ENCODE measurements at regions not wholly inside any gene's neighbourhood (a gene's known extent, or its start where the extent isn't known, plus 50 kb on each side); places are given as distances from the start of the nearest gene placed in this dataset.

GRCh38 chr6:164996838-164997237 lies 312.6 kb downstream of the C6orf118 start:
- no peak for TF ChIP-seq NFIC (IDR thresholded peaks at IDR 0.05)
- no peak for TF ChIP-seq MAX (IDR thresholded peaks at IDR 0.05)
- no peak for TF ChIP-seq ZBTB7A (IDR thresholded peaks at IDR 0.05; ENCODE audit: low read depth)
- no peak for TF ChIP-seq USF1 (IDR thresholded peaks at IDR 0.05)
- TF ChIP-seq EP300 (IDR thresholded peaks at IDR 0.05; ENCODE audit: borderline replicate concordance), result no peak
- no peak for TF ChIP-seq TCF12 (IDR thresholded peaks at IDR 0.05; ENCODE audit: low read depth)
- no peak for TF ChIP-seq TAF1 (IDR thresholded peaks at IDR 0.05; ENCODE audit: low read depth)
- TF ChIP-seq CEBPB (IDR thresholded peaks at IDR 0.05), result no peak
- TF ChIP-seq RAD21 (IDR thresholded peaks at IDR 0.05; ENCODE audit: low read depth), result no peak
- no peak for TF ChIP-seq YY1 (IDR thresholded peaks at IDR 0.05; ENCODE audit: low read depth)
- no peak for TF ChIP-seq FOXM1 (IDR thresholded peaks at IDR 0.05; ENCODE audit: borderline replicate concordance, low read depth)
- no peak for TF ChIP-seq CREB1 (IDR thresholded peaks at IDR 0.05; ENCODE audit: low read depth)

- TF ChIP-seq RAD21 (IDR thresholded peaks at IDR 0.05; ENCODE audit: low read depth), result no peak
- no peak for TF ChIP-seq CEBPB (IDR thresholded peaks at IDR 0.05)
- TF ChIP-seq USF1 (IDR thresholded peaks at IDR 0.05), result no peak
- TF ChIP-seq CREB1 (IDR thresholded peaks at IDR 0.05; ENCODE audit: low read depth), result no peak
- no peak for TF ChIP-seq REST (IDR thresholded peaks at IDR 0.05; ENCODE audit: low read depth)
- no peak for TF ChIP-seq MAX (IDR thresholded peaks at IDR 0.05)
- TF ChIP-seq EP300 (IDR thresholded peaks at IDR 0.05; ENCODE audit: borderline replicate concordance), result no peak
- no peak for TF ChIP-seq TCF12 (IDR thresholded peaks at IDR 0.05; ENCODE audit: low read depth)
- TF ChIP-seq FOXM1 (IDR thresholded peaks at IDR 0.05; ENCODE audit: borderline replicate concordance, low read depth), result no peak
- no peak for TF ChIP-seq YY1 (IDR thresholded peaks at IDR 0.05; ENCODE audit: low read depth)
- TF ChIP-seq ZBTB7A (IDR thresholded peaks at IDR 0.05; ENCODE audit: low read depth), result no peak
- no peak for TF ChIP-seq TAF1 (IDR thresholded peaks at IDR 0.05; ENCODE audit: low read depth)
- no peak for TF ChIP-seq TEAD4 (IDR thresholded peaks at IDR 0.05)
- TF ChIP-seq EGR1 (IDR thresholded peaks at IDR 0.05), result no peak
- TF ChIP-seq NFIC (IDR thresholded peaks at IDR 0.05), result no peak
Measured at GRCh38 chr6:164991573-164991972, 317.8 kb downstream of the C6orf118 start.

GRCh38 chr6:164990901-164991300 lies 318.5 kb downstream of the C6orf118 start:
- no peak for TF ChIP-seq REST (IDR thresholded peaks at IDR 0.05; ENCODE audit: low read depth)
- no peak for TF ChIP-seq TEAD4 (IDR thresholded peaks at IDR 0.05)
- TF ChIP-seq RAD21 (IDR thresholded peaks at IDR 0.05; ENCODE audit: low read depth), result no peak
- no peak for TF ChIP-seq TCF12 (IDR thresholded peaks at IDR 0.05; ENCODE audit: low read depth)
- no peak for TF ChIP-seq NFIC (IDR thresholded peaks at IDR 0.05)
- TF ChIP-seq ZBTB7A (IDR thresholded peaks at IDR 0.05; ENCODE audit: low read depth), result no peak
- TF ChIP-seq MAX (IDR thresholded peaks at IDR 0.05), result no peak
- no peak for TF ChIP-seq TAF1 (IDR thresholded peaks at IDR 0.05; ENCODE audit: low read depth)
- no peak for TF ChIP-seq CEBPB (IDR thresholded peaks at IDR 0.05)
- TF ChIP-seq FOXM1 (IDR thresholded peaks at IDR 0.05; ENCODE audit: borderline replicate concordance, low read depth), result no peak
- no peak for TF ChIP-seq EP300 (IDR thresholded peaks at IDR 0.05; ENCODE audit: borderline replicate concordance)
- no peak for TF ChIP-seq EGR1 (IDR thresholded peaks at IDR 0.05)
- no peak for TF ChIP-seq YY1 (IDR thresholded peaks at IDR 0.05; ENCODE audit: low read depth)
- TF ChIP-seq CREB1 (IDR thresholded peaks at IDR 0.05; ENCODE audit: low read depth), result no peak
- TF ChIP-seq USF1 (IDR thresholded peaks at IDR 0.05), result no peak

- TF ChIP-seq REST (IDR thresholded peaks at IDR 0.05; ENCODE audit: low read depth) (no peak), NFIC (IDR thresholded peaks at IDR 0.05) (no peak), USF1 (IDR thresholded peaks at IDR 0.05) (no peak), CEBPB (IDR thresholded peaks at IDR 0.05) (no peak), MAX (IDR thresholded peaks at IDR 0.05) (no peak), TAF1 (IDR thresholded peaks at IDR 0.05; ENCODE audit: low read depth) (no peak), EP300 (IDR thresholded peaks at IDR 0.05; ENCODE audit: borderline replicate concordance) (no peak), RAD21 (IDR thresholded peaks at IDR 0.05; ENCODE audit: low read depth) (no peak), CREB1 (IDR thresholded peaks at IDR 0.05; ENCODE audit: low read depth) (no peak)
Measured at GRCh38 chr6:164982389-164982788, 327.0 kb downstream of the C6orf118 start.
